HepG2 (cell line): ENCODE measurements at regions not wholly inside any gene's neighbourhood (a gene's known extent, or its start where the extent isn't known, plus 50 kb on each side); places are given as distances from the start of the nearest gene placed in this dataset.

Source experiments
- ATAC-seq: fragments of 200-7000 bp; cut with Tn5 transposase; 3 replicates; pipeline ENCODE4 v1.9.1; 2020; ENCODE audit warnings: mild to moderate bottlenecking, moderate library complexity
- BruUV-seq: library from RNA; stranded (reverse); fragments of 400-500 nt; replicated peaks from 2 replicates; lab custom pipeline; 2021; lab: Mats Ljungman, UMichigan
- CTCF ChIA-PET: fragments of 300-600 bp; formaldehyde crosslinking; extraction: SDS; loops from one replicate; lab custom pipeline; 2021; ENCODE audit warnings: low total read pairs, inconsistent platforms, low intra/inter-chr PET ratio; lab: Yijun Ruan, JAX
- POLR2A ChIA-PET: fragments of 350-600 bp; sonication (Branson Sonifier 250); formaldehyde crosslinking; loops from one replicate; lab custom pipeline; 2020; ENCODE audit warnings: antibody characterized with exemption, inconsistent platforms; lab: Yijun Ruan, JAX
- DNase-seq: peaks from one replicate; pipeline ENCODE4 v3.0.0-alpha.2; 2015; ENCODE audit warnings: low spot score
- FAIRE-seq: peaks from 3 replicates; lab custom pipeline; 2011; peaks lifted over from hg19 to GRCh38; lab: Jason Lieb, UNC
- H2AFZ ChIP-seq: one replicate; pipeline ENCODE4 v1.6.1; 2011; ENCODE audit warnings: low read length, inconsistent platforms
- H3K27ac ChIP-seq: fragments of 300-600 bp; 3 replicates; pipeline ENCODE4 v1.8.0; 2011; ENCODE audit warnings: mixed run types, mild to moderate bottlenecking, mixed read lengths, low read length, inconsistent platforms; ENCODE audit not compliant: insufficient read depth; ENCODE audit errors: extremely low read length
- H3K27me3 ChIP-seq, 2 experiments: fragments of 200-600 bp in 1 of 2; 2 replicates in 1 of 2; 3 replicates in 1 of 2; pipeline versions ENCODE4 v1.6.0 to v1.8.0; 2011; ENCODE audit warnings: low read length in 2 of 2, mild to moderate bottlenecking in 2 of 2, moderate library complexity in 2 of 2, inconsistent platforms in 1 of 2; ENCODE audit not compliant: insufficient read depth in 2 of 2, control insufficient read depth in 1 of 2
- H3K36me3 ChIP-seq, 2 experiments: fragments of 200-600 bp in 1 of 2; replicated peaks in 1 of 2; 2 replicates in 1 of 2; 3 replicates in 1 of 2; pipeline versions ENCODE4 v1.5.1 to v1.8.0; 2011; ENCODE audit warnings: low read length in 2 of 2, inconsistent platforms in 1 of 2; ENCODE audit not compliant: insufficient read depth in 2 of 2, control insufficient read depth in 1 of 2
- H3K4me1 ChIP-seq: 2 replicates; pipeline ENCODE4 v1.5.1; 2012; ENCODE audit warnings: low read length, inconsistent platforms; ENCODE audit not compliant: insufficient read depth
- H3K4me2 ChIP-seq: 2 replicates; pipeline ENCODE4 v1.6.0; 2011; ENCODE audit warnings: low read depth, low read length, inconsistent platforms
- H3K4me3 ChIP-seq, 3 experiments: fragments of 200-600 bp in 1 of 3; sonication (generic), shearing (Covaris generic) in 1 of 3; replicated peaks in 1 of 3; 2 replicates each; pipeline ENCODE4 v1.5.1; 2011 to 2016; ENCODE audit warnings: low read length in 3 of 3, inconsistent platforms in 2 of 3, low read depth in 2 of 3, mild to moderate bottlenecking in 2 of 3, control low read depth in 1 of 3, mixed read lengths in 1 of 3; ENCODE audit not compliant: insufficient read depth in 1 of 3
- H3K79me2 ChIP-seq: one replicate; pipeline ENCODE4 v1.6.1; 2011; ENCODE audit warnings: low read length, inconsistent platforms; ENCODE audit not compliant: insufficient read depth
- H3K9ac ChIP-seq: 2 replicates; pipeline ENCODE4 v1.6.0; 2011; ENCODE audit warnings: mild to moderate bottlenecking, low read depth, low read length, inconsistent platforms; ENCODE audit not compliant: insufficient read depth
- H3K9me3 ChIP-seq: 2 replicates; pipeline ENCODE4 v1.5.1; 2012; ENCODE audit warnings: mild to moderate bottlenecking, low read length
- H4K20me1 ChIP-seq: 2 replicates; pipeline ENCODE4 v1.6.0; 2011; ENCODE audit warnings: inconsistent platforms, mild to moderate bottlenecking, low read length, moderate library complexity; ENCODE audit not compliant: insufficient read depth
- ARNT2 ChIP-seq: sonication (generic); formaldehyde crosslinking; IDR thresholded peaks from 2 replicates; pipeline ENCODE4 v1.8.0; 2022; ENCODE audit warnings: mild to moderate bottlenecking, low read depth, missing genetic modification reagents, moderate library complexity
- ELF3 ChIP-seq: IDR thresholded peaks from 2 replicates; pipeline ENCODE4 v1.6.1; 2016; ENCODE audit warnings: missing genetic modification reagents, missing compliant biosample characterization
- GTF3A ChIP-seq: sonication (generic); formaldehyde crosslinking; conservative IDR thresholded peaks from 2 replicates; pipeline ENCODE4 v1.4.0; 2020; ENCODE audit warnings: mild to moderate bottlenecking, missing genetic modification reagents
- IRX3 ChIP-seq: sonication (generic); formaldehyde crosslinking; IDR thresholded peaks from 2 replicates; pipeline ENCODE4 v1.8.1; 2023; ENCODE audit warnings: mild to moderate bottlenecking, low read depth, missing genetic modification reagents, borderline replicate concordance
- KDM1A ChIP-seq: IDR thresholded peaks from 2 replicates; pipeline ENCODE4 v1.6.1; 2016; ENCODE audit warnings: missing compliant biosample characterization
- KLF16 ChIP-seq, 2 experiments: sonication (generic) in 1 of 2; formaldehyde crosslinking in 1 of 2; IDR thresholded peaks; 2 replicates each; pipeline versions ENCODE4 v1.6.1 to v1.8.0; 2016 to 2023; ENCODE audit warnings: missing genetic modification reagents in 2 of 2, missing compliant biosample characterization in 1 of 2
- KMT2A ChIP-seq: sonication (generic); formaldehyde crosslinking; IDR thresholded peaks from 2 replicates; pipeline ENCODE4 v1.4.0; 2020; ENCODE audit warnings: missing genetic modification reagents
- NFE2L1 ChIP-seq: sonication (generic); formaldehyde crosslinking; IDR thresholded peaks from 2 replicates; pipeline ENCODE4 v1.4.0; 2020; ENCODE audit warnings: missing genetic modification reagents, mild to moderate bottlenecking, borderline replicate concordance
- PCBP1 ChIP-seq: fragments of 200-400 bp; formaldehyde crosslinking; IDR thresholded peaks from 2 replicates; pipeline ENCODE4 v1.6.1; 2017; ENCODE audit warnings: mild to moderate bottlenecking, low read depth, low read length, borderline replicate concordance
- RBFOX2 ChIP-seq: fragments of 200-400 bp; formaldehyde crosslinking; IDR thresholded peaks from 2 replicates; pipeline ENCODE4 v1.6.1; 2017; ENCODE audit warnings: low read depth, mild to moderate bottlenecking, low read length
- ZFP37 ChIP-seq: sonication (generic); formaldehyde crosslinking; IDR thresholded peaks from 2 replicates; pipeline ENCODE4 v1.4.0; 2020; ENCODE audit warnings: missing genetic modification reagents, borderline replicate concordance
- ZNF513 ChIP-seq: sonication (generic); formaldehyde crosslinking; conservative IDR thresholded peaks from 2 replicates; pipeline ENCODE4 v1.5.0; 2020; ENCODE audit warnings: missing genetic modification reagents
- in situ Hi-C: cut with HindIII; loops from 2 replicates; pipeline ENCODE4 v1.10.0; 2017; ENCODE audit warnings: low pct_unique_long_range_greater_than_20kb; ENCODE audit not compliant: extremely low pct_ligation_motif_present
- intact Hi-C: fragments of 100-400 bp; cut with micrococcal nuclease; formaldehyde crosslinking; loops from one replicate; pipeline ENCODE4 v1.10.0; 2022; ENCODE audit not compliant: unreplicated experiment
- TF ChIP-seq, protein P1 (sequence below), 2 experiments: sonication (generic) in 1 of 2; formaldehyde crosslinking in 1 of 2; IDR thresholded peaks; 2 replicates each; pipeline versions ENCODE4 v1.6.1 to v1.9.0; 2014 to 2022; ENCODE audit warnings: antibody characterized with exemption in 1 of 2, borderline replicate concordance in 1 of 2, inconsistent platforms in 1 of 2, low read depth in 1 of 2, missing genetic modification reagents in 1 of 2

DNA sequence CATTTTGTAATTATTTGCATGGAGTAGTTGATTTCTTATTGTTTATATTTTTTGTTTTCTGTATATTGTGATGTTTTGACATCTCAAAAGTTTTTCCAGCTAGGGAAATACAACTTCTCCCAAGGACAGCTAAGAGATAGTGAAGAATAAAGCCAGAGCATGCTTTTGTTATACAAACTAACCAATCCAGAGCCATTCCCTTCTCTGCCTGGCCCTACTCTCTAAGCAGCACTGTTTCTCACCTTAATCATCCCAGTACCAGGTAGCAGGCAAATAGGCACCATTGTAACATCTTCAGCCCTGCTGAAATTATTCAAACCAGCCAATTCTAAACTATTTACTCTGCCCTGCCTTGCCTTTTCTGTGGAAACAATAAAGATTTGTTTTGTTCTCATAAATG, 1063.4 kb upstream of the CHAC2 start:
- Histone ChIP-seq H3K9ac (no peak overlapping the region), H3K36me3 (no peaks in the 10 kb centered on the region), H3K27me3 (no peaks in the 10 kb centered on the region), H3K79me2 (no peaks in the 10 kb centered on the region), H3K4me1 (no peaks in the 10 kb centered on the region), H3K9me3 (peaks cover 85% of the 10 kb centered on the region), H4K20me1 (no peaks in the 10 kb centered on the region), H2AFZ (no peak overlapping the region), H3K4me2 (no peak overlapping the region), H3K27ac (no peak overlapping the region), H3K4me3 (no peak overlapping the region)
- BruUV-seq, result no TSS peak
- intact Hi-C loops (no loop called here), in situ Hi-C loops (no loop called here)
- ATAC-seq (no peak), FAIRE-seq (no peak), DNase-seq (no peak)
- POLR2A ChIA-PET, result no interaction called here
- CTCF ChIA-PET, result no interaction called here
- TF ChIP-seq RBFOX2 (no peak), ELF3 (CRISPR knock-in tag) (no peak), IRX3 (no peak), KDM1A (CRISPR knock-in tag) (no peak), ARNT2 (CRISPR knock-in tag) (no peak), GTF3A (CRISPR knock-in tag) (no peak), KLF16 (CRISPR knock-in tag; IDR thresholded peaks at IDR 0.05) (no peak), NFE2L1 (CRISPR knock-in tag) (no peak), ZFP37 (no peak), PCBP1 (no peak), ZNF513 (CRISPR knock-in tag) (no peak), KMT2A (CRISPR knock-in tag) (no peak)
- TF ChIP-seq, protein P1, sequence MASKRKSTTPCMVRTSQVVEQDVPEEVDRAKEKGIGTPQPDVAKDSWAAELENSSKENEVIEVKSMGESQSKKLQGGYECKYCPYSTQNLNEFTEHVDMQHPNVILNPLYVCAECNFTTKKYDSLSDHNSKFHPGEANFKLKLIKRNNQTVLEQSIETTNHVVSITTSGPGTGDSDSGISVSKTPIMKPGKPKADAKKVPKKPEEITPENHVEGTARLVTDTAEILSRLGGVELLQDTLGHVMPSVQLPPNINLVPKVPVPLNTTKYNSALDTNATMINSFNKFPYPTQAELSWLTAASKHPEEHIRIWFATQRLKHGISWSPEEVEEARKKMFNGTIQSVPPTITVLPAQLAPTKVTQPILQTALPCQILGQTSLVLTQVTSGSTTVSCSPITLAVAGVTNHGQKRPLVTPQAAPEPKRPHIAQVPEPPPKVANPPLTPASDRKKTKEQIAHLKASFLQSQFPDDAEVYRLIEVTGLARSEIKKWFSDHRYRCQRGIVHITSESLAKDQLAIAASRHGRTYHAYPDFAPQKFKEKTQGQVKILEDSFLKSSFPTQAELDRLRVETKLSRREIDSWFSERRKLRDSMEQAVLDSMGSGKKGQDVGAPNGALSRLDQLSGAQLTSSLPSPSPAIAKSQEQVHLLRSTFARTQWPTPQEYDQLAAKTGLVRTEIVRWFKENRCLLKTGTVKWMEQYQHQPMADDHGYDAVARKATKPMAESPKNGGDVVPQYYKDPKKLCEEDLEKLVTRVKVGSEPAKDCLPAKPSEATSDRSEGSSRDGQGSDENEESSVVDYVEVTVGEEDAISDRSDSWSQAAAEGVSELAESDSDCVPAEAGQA (IDR thresholded peaks at IDR 0.05; ENCODE audit: low read depth), result no peak
- TF ChIP-seq, protein P1 (CRISPR knock-in tag; IDR thresholded peaks at IDR 0.05; ENCODE audit: borderline replicate concordance), result no peak
